Neural cell (in vitro differentiated cells): ENCODE measurements at regions not wholly inside any gene's neighbourhood (a gene's known extent, or its start where the extent isn't known, plus 50 kb on each side); places are given as distances from the start of the nearest gene placed in this dataset.
"Not testable (repeated sequence)": the region's sequence is repeated elsewhere in the genome, so short reads cannot be mapped to it uniquely, and the experiment has no call there.

Experiments used
- EP300 ChIP-seq: fragments of 450-650 bp; conservative IDR thresholded peaks from 2 replicates; pipeline ENCODE4 v1.6.1; 2014; ENCODE audit warnings: antibody characterized with exemption, mild to moderate bottlenecking, moderate library complexity; ENCODE audit not compliant: poor library complexity, severe bottlenecking
- POLR2AphosphoS5 ChIP-seq: IDR thresholded peaks from 2 replicates; pipeline ENCODE4 v1.6.1; 2012
- SMC3 ChIP-seq: fragments of 450-650 bp; conservative IDR thresholded peaks from 2 replicates; pipeline ENCODE4 v1.6.1; 2014; ENCODE audit warnings: antibody characterized with exemption, mild to moderate bottlenecking, moderate library complexity; ENCODE audit not compliant: poor library complexity
- TAF1 ChIP-seq: IDR thresholded peaks from 2 replicates; pipeline ENCODE4 v1.6.1; 2012; ENCODE audit warnings: low read depth
- TF ChIP-seq, protein P1 (sequence below): fragments of 450-650 bp; IDR thresholded peaks from 2 replicates; pipeline ENCODE4 v1.5.1; 2014; ENCODE audit warnings: antibody characterized with exemption, mild to moderate bottlenecking, moderate library complexity; ENCODE audit not compliant: poor library complexity, severe bottlenecking

DNA sequence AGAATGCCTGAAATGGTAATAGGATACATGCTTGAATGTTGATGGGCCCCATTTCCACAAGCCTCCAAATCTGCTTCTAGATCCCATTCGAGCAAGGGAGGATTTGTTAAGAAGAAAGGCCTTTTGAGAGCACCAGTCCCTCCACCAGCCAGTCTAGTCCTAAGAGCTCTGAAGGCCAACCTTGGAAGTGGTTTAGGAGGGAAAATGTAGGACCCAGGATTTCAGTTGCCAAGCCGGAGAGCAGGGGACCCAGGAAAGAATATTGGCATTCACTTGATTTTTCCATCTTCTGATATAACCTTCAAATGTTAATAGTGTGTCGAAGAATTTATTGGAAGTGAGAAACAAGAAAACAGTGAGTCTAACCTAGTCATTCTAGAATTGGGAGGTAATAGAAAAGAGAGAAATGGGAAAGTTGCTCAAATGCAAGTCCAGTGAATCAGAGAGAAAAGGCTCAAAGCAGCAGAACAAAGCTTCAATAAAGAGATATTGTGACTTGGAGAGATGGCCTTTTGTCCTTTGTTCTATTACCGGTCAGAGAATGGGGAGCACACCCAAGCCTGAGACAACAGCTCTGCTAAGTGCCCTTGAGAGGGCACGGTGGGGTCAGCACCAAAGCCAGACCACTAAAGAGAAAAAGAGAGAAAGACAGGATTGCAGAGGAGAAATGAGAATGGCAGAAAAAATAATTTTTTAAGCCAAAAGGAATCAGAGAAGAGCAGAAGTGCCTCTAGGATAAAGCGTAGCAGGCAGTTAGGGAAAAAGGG is 130.0 kb downstream of the SPDYE17 start:
- TF ChIP-seq, protein P1, sequence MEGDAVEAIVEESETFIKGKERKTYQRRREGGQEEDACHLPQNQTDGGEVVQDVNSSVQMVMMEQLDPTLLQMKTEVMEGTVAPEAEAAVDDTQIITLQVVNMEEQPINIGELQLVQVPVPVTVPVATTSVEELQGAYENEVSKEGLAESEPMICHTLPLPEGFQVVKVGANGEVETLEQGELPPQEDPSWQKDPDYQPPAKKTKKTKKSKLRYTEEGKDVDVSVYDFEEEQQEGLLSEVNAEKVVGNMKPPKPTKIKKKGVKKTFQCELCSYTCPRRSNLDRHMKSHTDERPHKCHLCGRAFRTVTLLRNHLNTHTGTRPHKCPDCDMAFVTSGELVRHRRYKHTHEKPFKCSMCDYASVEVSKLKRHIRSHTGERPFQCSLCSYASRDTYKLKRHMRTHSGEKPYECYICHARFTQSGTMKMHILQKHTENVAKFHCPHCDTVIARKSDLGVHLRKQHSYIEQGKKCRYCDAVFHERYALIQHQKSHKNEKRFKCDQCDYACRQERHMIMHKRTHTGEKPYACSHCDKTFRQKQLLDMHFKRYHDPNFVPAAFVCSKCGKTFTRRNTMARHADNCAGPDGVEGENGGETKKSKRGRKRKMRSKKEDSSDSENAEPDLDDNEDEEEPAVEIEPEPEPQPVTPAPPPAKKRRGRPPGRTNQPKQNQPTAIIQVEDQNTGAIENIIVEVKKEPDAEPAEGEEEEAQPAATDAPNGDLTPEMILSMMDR: not testable (repeated sequence)
- not testable (repeated sequence) for TF ChIP-seq SMC3, POLR2AphosphoS5, TAF1, EP300
